KMS-11 (cell line): ENCODE measurements at regions not wholly inside any gene's neighbourhood (a gene's known extent, or its start where the extent isn't known, plus 50 kb on each side); places are given as distances from the start of the nearest gene placed in this dataset.

ENCODE experiments used
- H2AFZ ChIP-seq: fragments of 200-600 bp; sonication (generic); 2 replicates; pipeline ENCODE4 v1.6.1; 2016; ENCODE audit warnings: antibody characterized with exemption, mixed run types, low read depth
- H3K27ac ChIP-seq: fragments of 200-600 bp; sonication (generic); 2 replicates; pipeline ENCODE4 v1.6.1; 2016; ENCODE audit warnings: mild to moderate bottlenecking, mixed run types
- H3K27me3 ChIP-seq: fragments of 200-600 bp; sonication (generic); 2 replicates; pipeline ENCODE4 v1.6.1; 2017; ENCODE audit warnings: mild to moderate bottlenecking, low read depth, mixed run types, moderate library complexity; ENCODE audit not compliant: insufficient read depth
- H3K36me3 ChIP-seq: fragments of 200-600 bp; sonication (generic); 2 replicates; pipeline ENCODE4 v1.6.1; 2017; ENCODE audit warnings: mild to moderate bottlenecking, mixed run types; ENCODE audit not compliant: insufficient read depth
- H3K4me1 ChIP-seq: fragments of 200-600 bp; sonication (generic); 2 replicates; pipeline ENCODE4 v1.6.1; 2016; ENCODE audit warnings: mild to moderate bottlenecking, low read depth, mixed run types; ENCODE audit not compliant: poor library complexity, severe bottlenecking
- H3K4me2 ChIP-seq: fragments of 200-600 bp; sonication (generic); 2 replicates; pipeline ENCODE4 v1.7.0; 2016; ENCODE audit warnings: mild to moderate bottlenecking, mixed run types
- H3K4me3 ChIP-seq: fragments of 200-600 bp; sonication (generic); IDR thresholded peaks from 2 replicates; pipeline ENCODE4 v1.6.1; 2017; ENCODE audit warnings: low read depth, low read length, mixed read lengths; ENCODE audit not compliant: insufficient read depth
- H3K79me2 ChIP-seq: fragments of 200-600 bp; sonication (generic); 2 replicates; pipeline ENCODE4 v1.6.1; 2016; ENCODE audit warnings: low read depth, mixed run types; ENCODE audit not compliant: insufficient read depth
- H3K9ac ChIP-seq: fragments of 200-600 bp; sonication (generic); 2 replicates; pipeline ENCODE4 v1.6.1; 2016; ENCODE audit warnings: mild to moderate bottlenecking, mixed run types
- H4K20me1 ChIP-seq: fragments of 200-600 bp; sonication (generic); 2 replicates; pipeline ENCODE4 v1.6.1; 2016; ENCODE audit warnings: mild to moderate bottlenecking, mixed run types; ENCODE audit not compliant: insufficient read depth
- TF ChIP-seq, protein P1 (sequence below): fragments of 200-600 bp; sonication (generic); conservative IDR thresholded peaks from 2 replicates; pipeline ENCODE4 v1.6.1; 2017; ENCODE audit warnings: low read depth, mild to moderate bottlenecking, antibody characterized with exemption, low read length, moderate library complexity, mixed read lengths

DNA sequence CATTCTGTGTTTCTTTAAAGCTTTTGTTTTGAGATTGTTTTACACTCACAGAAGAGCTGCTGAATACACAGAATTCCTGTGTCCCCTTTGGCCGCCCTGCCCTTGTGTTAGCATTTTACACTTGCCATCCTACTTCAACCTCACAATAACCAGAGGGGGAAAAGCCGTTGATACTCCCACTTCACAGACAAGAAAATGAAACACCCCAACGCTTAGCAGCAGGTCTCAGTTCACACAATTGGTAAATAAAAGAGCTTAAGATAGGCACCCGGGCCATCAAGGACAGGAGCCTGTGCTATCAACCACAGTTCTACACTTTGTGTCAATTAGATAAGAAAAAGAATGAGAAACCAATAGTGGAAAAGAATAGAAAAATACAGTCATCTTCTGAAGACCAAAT, 178.0 kb downstream of the SYK start:
- no peak overlapping the region for H3K27ac ChIP-seq
- no peaks in the 10 kb centered on the region for H4K20me1 ChIP-seq
- peaks cover 13% of the 10 kb centered on the region for H3K4me1 ChIP-seq
- no peak overlapping the region for H2AFZ ChIP-seq
- H3K27me3 ChIP-seq = no peaks in the 10 kb centered on the region
- TF ChIP-seq, protein P1, sequence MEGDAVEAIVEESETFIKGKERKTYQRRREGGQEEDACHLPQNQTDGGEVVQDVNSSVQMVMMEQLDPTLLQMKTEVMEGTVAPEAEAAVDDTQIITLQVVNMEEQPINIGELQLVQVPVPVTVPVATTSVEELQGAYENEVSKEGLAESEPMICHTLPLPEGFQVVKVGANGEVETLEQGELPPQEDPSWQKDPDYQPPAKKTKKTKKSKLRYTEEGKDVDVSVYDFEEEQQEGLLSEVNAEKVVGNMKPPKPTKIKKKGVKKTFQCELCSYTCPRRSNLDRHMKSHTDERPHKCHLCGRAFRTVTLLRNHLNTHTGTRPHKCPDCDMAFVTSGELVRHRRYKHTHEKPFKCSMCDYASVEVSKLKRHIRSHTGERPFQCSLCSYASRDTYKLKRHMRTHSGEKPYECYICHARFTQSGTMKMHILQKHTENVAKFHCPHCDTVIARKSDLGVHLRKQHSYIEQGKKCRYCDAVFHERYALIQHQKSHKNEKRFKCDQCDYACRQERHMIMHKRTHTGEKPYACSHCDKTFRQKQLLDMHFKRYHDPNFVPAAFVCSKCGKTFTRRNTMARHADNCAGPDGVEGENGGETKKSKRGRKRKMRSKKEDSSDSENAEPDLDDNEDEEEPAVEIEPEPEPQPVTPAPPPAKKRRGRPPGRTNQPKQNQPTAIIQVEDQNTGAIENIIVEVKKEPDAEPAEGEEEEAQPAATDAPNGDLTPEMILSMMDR = no peak
- no peak overlapping the region for H3K4me2 ChIP-seq
- H3K79me2 ChIP-seq = no peaks in the 10 kb centered on the region
- H3K4me3 ChIP-seq = no peak overlapping the region
- no peaks in the 10 kb centered on the region for H3K36me3 ChIP-seq
- H3K9ac ChIP-seq = no peak overlapping the region

DNA sequence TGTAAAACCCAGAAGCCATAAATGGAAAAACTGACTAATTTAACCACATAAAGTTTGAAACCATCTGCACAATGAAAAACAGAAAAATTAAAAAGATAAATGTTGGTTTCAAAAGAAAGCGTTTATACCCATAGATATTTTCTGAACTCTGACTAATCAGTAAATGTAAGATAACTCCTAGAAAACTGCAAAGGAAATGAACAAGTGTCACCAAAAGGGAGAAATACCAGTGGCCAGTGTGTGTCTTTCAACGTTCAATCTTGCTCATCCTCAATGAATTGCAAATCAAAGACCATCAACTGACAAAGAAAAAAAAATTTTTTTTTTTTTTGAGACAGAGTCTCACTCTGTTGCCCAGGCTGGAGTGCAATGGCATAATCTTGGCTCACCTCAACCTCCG, 180.1 kb downstream of the SYK start:
- Histone ChIP-seq H3K9ac (no peak overlapping the region), H3K36me3 (no peaks in the 10 kb centered on the region), H3K27me3 (no peaks in the 10 kb centered on the region), H3K79me2 (no peaks in the 10 kb centered on the region), H4K20me1 (no peaks in the 10 kb centered on the region), H3K4me3 (no peak overlapping the region), H3K27ac (no peak overlapping the region), H3K4me1 (no peaks in the 10 kb centered on the region), H2AFZ (no peak overlapping the region), H3K4me2 (no peak overlapping the region)
- TF ChIP-seq, protein P1 = no peak

DNA sequence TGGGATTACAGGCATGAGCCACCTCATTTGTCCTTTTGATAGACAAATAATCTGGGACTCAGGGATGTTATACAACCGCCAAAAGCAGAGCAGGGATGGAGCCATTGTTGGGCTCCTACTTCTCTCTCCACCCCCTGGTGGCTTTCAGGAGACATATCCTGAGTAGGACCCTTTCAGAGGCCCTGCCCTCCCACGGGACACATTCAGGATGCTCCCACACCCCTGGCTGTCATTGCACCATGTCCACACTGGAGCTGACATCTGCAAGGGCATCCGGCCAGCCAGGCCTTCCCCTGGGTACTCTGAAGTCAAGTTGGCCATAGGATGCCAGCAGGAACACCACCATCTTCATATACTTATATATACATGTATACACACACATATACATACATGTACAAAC, 181.8 kb downstream of the SYK start:
- H3K79me2 ChIP-seq = no peaks in the 10 kb centered on the region
- H2AFZ ChIP-seq = no peak overlapping the region
- no peaks in the 10 kb centered on the region for H3K36me3 ChIP-seq
- TF ChIP-seq, protein P1 = no peak
- no peaks in the 10 kb centered on the region for H3K4me1 ChIP-seq
- no peaks in the 10 kb centered on the region for H3K27me3 ChIP-seq
- no peak overlapping the region for H3K27ac ChIP-seq
- no peak overlapping the region for H3K4me2 ChIP-seq
- H4K20me1 ChIP-seq = no peaks in the 10 kb centered on the region
- H3K9ac ChIP-seq = no peak overlapping the region
- H3K4me3 ChIP-seq = no peak overlapping the region

DNA sequence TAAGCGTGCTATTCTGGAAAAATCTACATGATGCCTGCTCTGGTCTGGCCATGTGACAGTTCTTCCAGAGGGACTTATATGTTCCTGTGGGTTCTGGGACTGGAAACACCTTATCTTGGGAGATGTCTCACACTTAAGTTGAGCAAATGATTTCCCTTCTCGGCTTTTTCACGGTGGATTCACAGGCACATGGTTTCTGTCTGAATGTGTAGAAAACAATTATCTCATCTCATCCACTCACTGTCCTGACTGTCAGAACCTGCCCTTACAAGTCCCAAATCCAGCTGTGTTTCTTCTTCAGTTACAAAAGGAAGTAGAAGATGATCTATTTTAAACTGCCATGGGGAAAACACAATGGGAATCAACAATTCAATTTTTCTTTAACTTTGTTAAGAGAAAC, 184.0 kb downstream of the SYK start:
- H3K27ac ChIP-seq = no peak overlapping the region

More for the DNA sequence above, 184.0 kb downstream of the SYK start:
- H3K27me3 ChIP-seq = no peaks in the 10 kb centered on the region
- no peak overlapping the region for H3K4me3 ChIP-seq
- H3K79me2 ChIP-seq = no peaks in the 10 kb centered on the region
- no peaks in the 10 kb centered on the region for H3K36me3 ChIP-seq
- no peaks in the 10 kb centered on the region for H4K20me1 ChIP-seq
- no peak overlapping the region for H2AFZ ChIP-seq
- no peak overlapping the region for H3K4me2 ChIP-seq
- no peaks in the 10 kb centered on the region for H3K4me1 ChIP-seq
- TF ChIP-seq, protein P1 = no peak
- H3K9ac ChIP-seq = no peak overlapping the region
